Body of pancreas (tissue), 4 donors: ENCODE measurements at regions not wholly inside any gene's neighbourhood (a gene's known extent, or its start where the extent isn't known, plus 50 kb on each side); places are given as distances from the start of the nearest gene placed in this dataset.

ENCODE experiments used
- CTCF ChIP-seq, 7 experiments: fragments of 450-650 bp in 4 of 7; fragments of 200-600 bp in 3 of 7; sonication (generic) in 3 of 7; IDR thresholded peaks; one replicate each; pipeline ENCODE4 v1.5.1; 2016 to 2019; ENCODE audit warnings: antibody characterized with exemption in 7 of 7
- POLR2A ChIP-seq, 3 donors: fragments of 450-650 bp; IDR thresholded peaks; one replicate each; pipeline ENCODE4 v1.6.1; 2016; ENCODE audit warnings: antibody characterized with exemption in 3 of 3, mild to moderate bottlenecking in 2 of 3

GRCh38 chr3:76669322-76669721, 370.6 kb upstream of the ROBO2 start:
- no peak for TF ChIP-seq CTCF (IDR thresholded peaks at IDR 0.05)
- TF ChIP-seq POLR2A (IDR thresholded peaks at IDR 0.05), result no peak
